H1 (cell line): ENCODE measurements at regions not wholly inside any gene's neighbourhood (a gene's known extent, or its start where the extent isn't known, plus 50 kb on each side); places are given as distances from the start of the nearest gene placed in this dataset.

Experiments
- CTCF ChIA-PET: fragments of 300-600 bp; sonication (Branson Sonifier 250); formaldehyde crosslinking; loops from one replicate; lab custom pipeline; 2021; ENCODE audit not compliant: partially characterized antibody; lab: Charles Lee
- POLR2A ChIA-PET: fragments of 300-600 bp; sonication (Branson Sonifier 250); formaldehyde crosslinking; loops from one replicate; lab custom pipeline; 2021; ENCODE audit warnings: inconsistent platforms; ENCODE audit not compliant: partially characterized antibody; lab: Charles Lee
- DNase-seq, 2 experiments: peaks; one replicate each; pipeline versions ENCODE4 v3.0.0 to v3.0.0-alpha.2; 2010 to 2022; ENCODE audit warnings: low spot score in 2 of 2, low read depth in 1 of 2, mixed read lengths in 1 of 2
- FAIRE-seq: peaks from 2 replicates; lab custom pipeline; 2011; peaks lifted over from hg19 to GRCh38; lab: Jason Lieb, UNC
- H2AFZ ChIP-seq: 2 replicates; pipeline ENCODE4 v1.8.1; 2012; ENCODE audit warnings: low read length, inconsistent platforms
- H2AK5ac ChIP-seq: 2 replicates; pipeline ENCODE4 v1.6.1; 2013; ENCODE audit warnings: low read depth, low read length
- H2BK120ac ChIP-seq: replicated peaks from 2 replicates; pipeline ENCODE3; 2013; ENCODE audit warnings: low read depth, low read length, inconsistent platforms
- H2BK12ac ChIP-seq: 2 replicates; pipeline ENCODE4 v1.6.1; 2013; ENCODE audit warnings: low read depth, low read length
- H2BK15ac ChIP-seq: 2 replicates; pipeline ENCODE4 v1.6.1; 2013; ENCODE audit warnings: low read length
- H2BK20ac ChIP-seq: 2 replicates; pipeline ENCODE4 v1.6.1; 2013; ENCODE audit warnings: low read length
- H2BK5ac ChIP-seq: 2 replicates; pipeline ENCODE4 v1.6.1; 2013; ENCODE audit warnings: low read depth, low read length
- H3K14ac ChIP-seq: 2 replicates; pipeline ENCODE4 v1.6.1; 2013; ENCODE audit warnings: inconsistent platforms; ENCODE audit not compliant: insufficient read length
- H3K18ac ChIP-seq: 2 replicates; pipeline ENCODE4 v1.6.1; 2013; ENCODE audit warnings: low read length; ENCODE audit errors: extremely low read depth
- H3K23ac ChIP-seq: 2 replicates; pipeline ENCODE4 v1.6.1; 2013; ENCODE audit warnings: inconsistent platforms; ENCODE audit not compliant: insufficient read length
- H3K23me2 ChIP-seq: 2 replicates; pipeline ENCODE4 v1.6.1; 2013; ENCODE audit warnings: low read depth, low read length
- H3K27ac ChIP-seq: 2 replicates; pipeline ENCODE4 v1.6.1; 2011; ENCODE audit warnings: low read depth, low read length, inconsistent platforms
- H3K27me3 ChIP-seq, 4 experiments: replicated peaks in 1 of 4; 1 replicate in 1 of 4; 2 replicates in 3 of 4; pipeline versions ENCODE4 v1.6.1 to v1.8.1; 2011 to 2013; ENCODE audit warnings: low read length in 3 of 4, mild to moderate bottlenecking in 3 of 4, inconsistent platforms in 2 of 4, mixed read lengths in 2 of 4, moderate library complexity in 1 of 4; ENCODE audit not compliant: control insufficient read depth in 3 of 4, insufficient read depth in 3 of 4; ENCODE audit errors: extremely low read depth in 1 of 4
- H3K36me3 ChIP-seq, 4 experiments: 2 replicates each; pipeline versions ENCODE4 v1.6.1 to v1.8.1; 2011 to 2013; ENCODE audit warnings: mild to moderate bottlenecking in 4 of 4, low read length in 3 of 4, moderate library complexity in 2 of 4, control low read depth in 1 of 4, inconsistent platforms in 1 of 4; ENCODE audit not compliant: insufficient read depth in 4 of 4, control insufficient read depth in 2 of 4
- H3K4ac ChIP-seq: replicated peaks from 2 replicates; pipeline ENCODE3; 2013; ENCODE audit warnings: low read length, low read depth, mixed read lengths, inconsistent platforms; ENCODE audit not compliant: insufficient read length
- H3K4me1 ChIP-seq, 4 experiments: replicated peaks in 1 of 4; 1 replicate in 1 of 4; 2 replicates in 3 of 4; pipeline versions ENCODE4 v1.6.1 to v1.8.1; 2011 to 2013; ENCODE audit warnings: low read length in 3 of 4, inconsistent platforms in 2 of 4, mixed read lengths in 1 of 4; ENCODE audit not compliant: insufficient read depth in 4 of 4, control insufficient read depth in 3 of 4
- H3K4me2 ChIP-seq, 2 experiments: 2 replicates each; pipeline versions ENCODE4 v1.6.1 to v1.8.1; 2011 to 2013; ENCODE audit warnings: low read depth in 2 of 2, low read length in 2 of 2, control low read depth in 1 of 2, inconsistent platforms in 1 of 2, mild to moderate bottlenecking in 1 of 2; ENCODE audit not compliant: insufficient read depth in 1 of 2
- H3K4me3 ChIP-seq, 4 experiments: fragments of 200-600, 300-600 bp in 1 of 4; sonication (generic), shearing (Covaris generic), sonication (Bioruptor Twin) in 1 of 4; 2 replicates each; pipeline versions ENCODE4 v1.5.1 to v1.8.1; 2011 to 2016; ENCODE audit warnings: low read length in 4 of 4, low read depth in 3 of 4, control low read depth in 2 of 4, inconsistent platforms in 2 of 4, mild to moderate bottlenecking in 2 of 4, mixed read lengths in 1 of 4, moderate library complexity in 1 of 4; ENCODE audit not compliant: insufficient read depth in 2 of 4; ENCODE audit errors: extremely low read depth in 1 of 4
- H3K56ac ChIP-seq: replicated peaks from 2 replicates; pipeline ENCODE3; 2013; ENCODE audit warnings: low read depth, mild to moderate bottlenecking, mixed read lengths, low read length, inconsistent platforms; ENCODE audit not compliant: insufficient read length
- H3K79me1 ChIP-seq: 2 replicates; pipeline ENCODE4 v1.6.1; 2013; ENCODE audit warnings: low read depth, low read length, control low read depth
- H3K79me2 ChIP-seq, 2 experiments: 2 replicates each; pipeline versions ENCODE4 v1.6.1 to v1.8.1; 2012 to 2013; ENCODE audit warnings: low read length in 2 of 2, mild to moderate bottlenecking in 2 of 2, inconsistent platforms in 1 of 2; ENCODE audit not compliant: insufficient read depth in 2 of 2, control insufficient read depth in 1 of 2
- H3K9ac ChIP-seq, 4 experiments: replicated peaks in 1 of 4; 1 replicate in 1 of 4; 2 replicates in 3 of 4; pipeline versions ENCODE4 v1.6.1 to v1.8.1; 2011 to 2013; ENCODE audit warnings: low read depth in 3 of 4, low read length in 3 of 4, control low read depth in 2 of 4, mild to moderate bottlenecking in 2 of 4, moderate library complexity in 2 of 4, inconsistent platforms in 1 of 4; ENCODE audit errors: extremely low read depth in 1 of 4
- H3K9me3 ChIP-seq, 2 experiments: 2 replicates each; pipeline versions ENCODE4 v1.6.1 to v1.8.1; 2012 to 2013; ENCODE audit warnings: mild to moderate bottlenecking in 2 of 2, moderate library complexity in 2 of 2, control low read depth in 1 of 2, inconsistent platforms in 1 of 2, low read depth in 1 of 2, low read length in 1 of 2, mixed read lengths in 1 of 2; ENCODE audit not compliant: insufficient read depth in 2 of 2
- H4K20me1 ChIP-seq, 2 experiments: replicated peaks in 1 of 2; 2 replicates each; pipeline versions ENCODE3 to v1.8.1; 2011 to 2013; ENCODE audit warnings: inconsistent platforms in 2 of 2, low read length in 2 of 2, mild to moderate bottlenecking in 1 of 2; ENCODE audit not compliant: insufficient read depth in 2 of 2, control insufficient read depth in 1 of 2
- H4K5ac ChIP-seq: 2 replicates; pipeline ENCODE4 v1.6.1; 2013; ENCODE audit warnings: low read length, low read depth, mixed read lengths, inconsistent platforms; ENCODE audit not compliant: insufficient read length
- H4K8ac ChIP-seq: 2 replicates; pipeline ENCODE4 v1.8.0; 2013; ENCODE audit warnings: mild to moderate bottlenecking, moderate library complexity, low read length, inconsistent platforms; ENCODE audit not compliant: insufficient read depth; ENCODE audit errors: extremely low read depth
- H4K91ac ChIP-seq: replicated peaks from 2 replicates; pipeline ENCODE3; 2013; ENCODE audit warnings: low read length, mixed read lengths, inconsistent platforms; ENCODE audit not compliant: insufficient read length
- CBX8 ChIP-seq: fragments of 300-800, 300-1000 bp; sonication (generic); IDR thresholded peaks from 2 replicates; pipeline ENCODE4 v1.7.1; 2016; ENCODE audit warnings: low read depth, low read length, borderline replicate concordance
- MAFK ChIP-seq: IDR thresholded peaks from 2 replicates; pipeline ENCODE4 v1.6.1; 2012; ENCODE audit warnings: low read depth, mild to moderate bottlenecking, improper control_type of control experiment, low read length
- RXRA ChIP-seq: IDR thresholded peaks from 2 replicates; pipeline ENCODE4 v1.6.1; 2011; ENCODE audit warnings: low read depth, mild to moderate bottlenecking, low read length, moderate library complexity; ENCODE audit not compliant: insufficient read depth
- TAF1 ChIP-seq: IDR thresholded peaks from 2 replicates; pipeline ENCODE4 v1.6.1; 2011; ENCODE audit warnings: mild to moderate bottlenecking, low read depth, low read length
- TAF7 ChIP-seq: optimal IDR thresholded peaks from 2 replicates; pipeline ENCODE3; 2011; ENCODE audit warnings: low read depth, mild to moderate bottlenecking, inconsistent platforms, low read length, moderate library complexity, borderline replicate concordance
- WGBS, 2 experiments: shearing (Covaris generic) in 1 of 2; methylation state at CpG; one replicate each; pipeline versions ENCODE4 v1.1.6 to v1.1.7; 2013 to 2015; ENCODE audit warnings: low lambda C conversion rate in 2 of 2, mixed read lengths in 2 of 2, inconsistent platforms in 1 of 2, low coverage in 1 of 2, missing lambda C conversion rate in 1 of 2; ENCODE audit not compliant: insufficient replicate concordance in 2 of 2, insufficient coverage in 1 of 2, insufficient read length in 1 of 2; ENCODE audit errors: extremely low coverage in 1 of 2, missing lambda C conversion rate in 1 of 2; 5-methylcytosine and 5-hydroxymethylcytosine counted together

DNA sequence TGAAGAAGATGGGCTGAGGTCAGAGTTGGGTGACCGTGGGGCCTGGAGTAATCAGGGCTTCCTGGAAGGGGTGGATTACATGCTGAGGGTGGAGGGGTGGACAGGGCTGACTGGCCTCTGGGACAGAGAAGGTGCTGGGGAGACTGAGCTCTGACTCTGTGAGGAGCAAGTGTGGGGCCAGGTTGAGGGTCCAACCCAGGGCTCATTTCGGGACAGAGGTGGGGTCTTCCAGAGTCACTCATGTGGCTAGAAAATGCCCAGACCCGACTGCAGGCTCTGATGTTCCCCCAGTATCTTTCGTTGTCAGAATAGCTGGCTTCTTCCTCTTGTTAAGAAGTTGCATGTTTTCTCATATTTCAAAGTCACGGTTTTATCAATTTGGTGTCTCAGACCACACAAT, 311.8 kb downstream of the PTPRU start:
- H2AK5ac ChIP-seq = no peak overlapping the region
- H3K23me2 ChIP-seq = no peaks in the 10 kb centered on the region
- H3K4me1 ChIP-seq = peaks cover 0 to 7% (median 2%) of the 10 kb centered on the region in 4 experiments; a peak in 5 of 7 replicates
- H2AFZ ChIP-seq = no peak overlapping the region
- no peak overlapping the region for H2BK5ac ChIP-seq
- H3K27ac ChIP-seq = no peak overlapping the region
- H3K4me2 ChIP-seq = no peak overlapping the region
- FAIRE-seq (no peak), DNase-seq (no peak)
- H3K56ac ChIP-seq = no peak overlapping the region
- no peak overlapping the region for H4K91ac ChIP-seq
- H3K36me3 ChIP-seq = no peaks in the 10 kb centered on the region
- no peak overlapping the region for H2BK20ac ChIP-seq
- H4K20me1 ChIP-seq = no peaks in the 10 kb centered on the region
- no peaks in the 10 kb centered on the region for H3K27me3 ChIP-seq
- POLR2A ChIA-PET = no interaction called here
- H3K9ac ChIP-seq = no peak overlapping the region
- H3K9me3 ChIP-seq = no peaks in the 10 kb centered on the region
- H3K4ac ChIP-seq = no peak overlapping the region
- no peak overlapping the region for H3K18ac ChIP-seq
- no peak overlapping the region for H3K14ac ChIP-seq
- no peak overlapping the region for H3K4me3 ChIP-seq
- 83% methylated on average over 5 of the region's 5 CpGs; no CpG with 5 or more reads in 1 of the 2 experiments for WGBS, 2 experiments
- no peak overlapping the region for H4K8ac ChIP-seq
- CTCF ChIA-PET = no interaction called here
- no peak overlapping the region for H4K5ac ChIP-seq
- no peak overlapping the region for H2BK15ac ChIP-seq
- H3K79me2 ChIP-seq = no peaks in the 10 kb centered on the region
- no peaks in the 10 kb centered on the region for H3K79me1 ChIP-seq
- no peak overlapping the region for H2BK12ac ChIP-seq
- H2BK120ac ChIP-seq = no peak overlapping the region
- H3K23ac ChIP-seq = no peak overlapping the region
- no peak for TF ChIP-seq RXRA
- TF ChIP-seq CBX8 = no peak
- no peak for TF ChIP-seq MAFK
- no peak for TF ChIP-seq TAF1
- no peak for TF ChIP-seq TAF7
